IMR-90 (cell line): ENCODE measurements at regions not wholly inside any gene's neighbourhood (a gene's known extent, or its start where the extent isn't known, plus 50 kb on each side); places are given as distances from the start of the nearest gene placed in this dataset.

ENCODE experiments used
- BHLHE40 ChIP-seq: fragments of 150-350 bp; IDR thresholded peaks from 2 replicates; pipeline ENCODE4 v1.6.1; 2016; ENCODE audit warnings: mild to moderate bottlenecking, low read depth, low read length
- CEBPB ChIP-seq: IDR thresholded peaks from 2 replicates; pipeline ENCODE4 v1.6.1; 2012; ENCODE audit warnings: low read depth, low read length, improper control_type of control experiment
- CHD1 ChIP-seq: IDR thresholded peaks from 2 replicates; pipeline ENCODE4 v1.6.1; 2012; ENCODE audit warnings: low read depth, low read length, improper control_type of control experiment
- CTCF ChIP-seq: conservative IDR thresholded peaks from 2 replicates; pipeline ENCODE4 v1.5.1; 2012; ENCODE audit warnings: mild to moderate bottlenecking, low read depth, low read length, improper control_type of control experiment
- FOS ChIP-seq: fragments of 150-350 bp; IDR thresholded peaks from 2 replicates; pipeline ENCODE4 v1.6.1; 2016; ENCODE audit warnings: low read depth, low read length
- MAZ ChIP-seq: IDR thresholded peaks from 2 replicates; pipeline ENCODE4 v1.6.1; 2012; ENCODE audit warnings: low read depth, mild to moderate bottlenecking, low read length, improper control_type of control experiment, moderate library complexity, borderline replicate concordance
- MXI1 ChIP-seq: IDR thresholded peaks from 2 replicates; pipeline ENCODE4 v1.6.1; 2012; ENCODE audit warnings: low read depth, mild to moderate bottlenecking, low read length, moderate library complexity, borderline replicate concordance
- POLR2A ChIP-seq: IDR thresholded peaks from 2 replicates; pipeline ENCODE4 v1.6.1; 2012; ENCODE audit warnings: mild to moderate bottlenecking, low read depth, low read length
- RAD21 ChIP-seq: IDR thresholded peaks from 2 replicates; pipeline ENCODE4 v1.6.1; 2012; ENCODE audit warnings: low read length, improper control_type of control experiment
- RCOR1 ChIP-seq: IDR thresholded peaks from 2 replicates; pipeline ENCODE4 v1.6.1; 2012; ENCODE audit warnings: mild to moderate bottlenecking, low read length, improper control_type of control experiment; ENCODE audit not compliant: insufficient replicate concordance
- RFX5 ChIP-seq: IDR thresholded peaks from 2 replicates; pipeline ENCODE4 v1.8.0; 2012; ENCODE audit warnings: low read depth, mild to moderate bottlenecking, low read length, moderate library complexity
- TF ChIP-seq, protein P1 (sequence below): fragments of 150-350 bp; IDR thresholded peaks from 2 replicates; pipeline ENCODE4 v1.6.1; 2016; ENCODE audit warnings: low read depth, mild to moderate bottlenecking, low read length, moderate library complexity, borderline replicate concordance

GRCh38 chr5:1965925-1966324 is 83.2 kb upstream of the IRX4 start:
- TF ChIP-seq POLR2A = no peak
- no peak for TF ChIP-seq CTCF
- TF ChIP-seq MAZ = no peak
- TF ChIP-seq FOS = no peak
- TF ChIP-seq CEBPB = no peak
- no peak for TF ChIP-seq RFX5
- TF ChIP-seq RAD21 = no peak
- no peak for TF ChIP-seq MXI1
- no peak for TF ChIP-seq RCOR1
- no peak for TF ChIP-seq CHD1
- TF ChIP-seq, protein P1, sequence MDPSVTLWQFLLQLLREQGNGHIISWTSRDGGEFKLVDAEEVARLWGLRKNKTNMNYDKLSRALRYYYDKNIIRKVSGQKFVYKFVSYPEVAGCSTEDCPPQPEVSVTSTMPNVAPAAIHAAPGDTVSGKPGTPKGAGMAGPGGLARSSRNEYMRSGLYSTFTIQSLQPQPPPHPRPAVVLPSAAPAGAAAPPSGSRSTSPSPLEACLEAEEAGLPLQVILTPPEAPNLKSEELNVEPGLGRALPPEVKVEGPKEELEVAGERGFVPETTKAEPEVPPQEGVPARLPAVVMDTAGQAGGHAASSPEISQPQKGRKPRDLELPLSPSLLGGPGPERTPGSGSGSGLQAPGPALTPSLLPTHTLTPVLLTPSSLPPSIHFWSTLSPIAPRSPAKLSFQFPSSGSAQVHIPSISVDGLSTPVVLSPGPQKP = no peak
- TF ChIP-seq BHLHE40 = no peak
